ENCODE measurements at regions not wholly inside any gene's neighbourhood (a gene's known extent, or its start where the extent isn't known, plus 50 kb on each side); places are given as distances from the start of the nearest gene placed in this dataset.

GRCh38 chrX:155715141-155715540, 102.4 kb upstream of the TMLHE start:
- Histone ChIP-seq H2AFZ (ENCODE audit: low read depth, low read length) (no peak overlapping the region), H3K79me2 (ENCODE audit: control insufficient read depth, insufficient read depth, low read length) (no peaks in the 10 kb centered on the region), H3K9ac (ENCODE audit: insufficient read depth in 1 of 2, low read depth in 2 of 2, low read length in 2 of 2) (no peak overlapping the region), H3K9me1 (ENCODE audit: control insufficient read depth, insufficient read depth, low read length) (no peaks in the 10 kb centered on the region), H3K4me2 (ENCODE audit: insufficient read depth, low read length) (no peak overlapping the region), H3K4me3 (no peak overlapping the region), H4K20me1 (replicated peaks; ENCODE audit: control insufficient read depth, insufficient read depth, low read length) (no peaks in the 10 kb centered on the region), H3K27me3 (ENCODE audit: control insufficient read depth in 2 of 2, insufficient read depth in 2 of 2, low read length in 2 of 2) (no peaks in the 10 kb centered on the region), H3K4me1 (replicated peaks in 1 of 2; ENCODE audit: control insufficient read depth in 2 of 2, insufficient read depth in 2 of 2, low read length in 2 of 2) (no peaks in the 10 kb centered on the region; a peak in 1 of 5 replicates), H3K9me3 (replicated peaks; ENCODE audit: control insufficient read depth, insufficient read depth, low read depth, low read length) (no peaks in the 10 kb centered on the region), H3K36me3 (ENCODE audit: control insufficient read depth, insufficient read depth, low read length) (no peaks in the 10 kb centered on the region), H3K27ac (ENCODE audit: extremely low read depth, low read depth, low read length) (no peak overlapping the region)
- no peak for DNase-seq (ENCODE audit: extremely low read depth in 1 of 4, low spot score in 3 of 4)
- ATAC-seq: no peak
- no peak for FAIRE-seq
- TF ChIP-seq MBD2 (IDR thresholded peaks at IDR 0.05; ENCODE audit: borderline replicate concordance, low read depth): no peak
- TF ChIP-seq ZNF282 (CRISPR knock-in tag; IDR thresholded peaks at IDR 0.05): no peak
- TF ChIP-seq C11orf30 (IDR thresholded peaks at IDR 0.05; ENCODE audit: low read depth): no peak
- no peak for TF ChIP-seq E4F1 (CRISPR knock-in tag; IDR thresholded peaks at IDR 0.05; ENCODE audit: borderline replicate concordance)
- TF ChIP-seq RERE (CRISPR knock-in tag; IDR thresholded peaks at IDR 0.05; ENCODE audit: borderline replicate concordance): no peak
- no peak for TF ChIP-seq MCM3 (IDR thresholded peaks at IDR 0.05)
- no peak for TF ChIP-seq GTF2E2 (tag; IDR thresholded peaks at IDR 0.05)
- TF ChIP-seq NFIX (CRISPR knock-in tag; IDR thresholded peaks at IDR 0.05; ENCODE audit: low read depth): no peak
- TF ChIP-seq TAL1 (IDR thresholded peaks at IDR 0.05): no peak
- TF ChIP-seq RFX5 (IDR thresholded peaks at IDR 0.05; ENCODE audit: low read depth, low read length): no peak
- no peak for TF ChIP-seq E2F3 (CRISPR knock-in tag; IDR thresholded peaks at IDR 0.05)
- TF ChIP-seq HDGF (IDR thresholded peaks at IDR 0.05): no peak
- TF ChIP-seq ZNF3 (CRISPR knock-in tag; IDR thresholded peaks at IDR 0.05): no peak
- TF ChIP-seq ETV6 (IDR thresholded peaks at IDR 0.05; ENCODE audit: borderline replicate concordance in 1 of 2, low read depth in 2 of 2, low read length in 1 of 2): no peak
- TF ChIP-seq ETV6 (CRISPR knock-in tag; IDR thresholded peaks at IDR 0.05; ENCODE audit: borderline replicate concordance): no peak
- TF ChIP-seq TCF7 (IDR thresholded peaks at IDR 0.05; ENCODE audit: borderline replicate concordance): no peak
- no peak for TF ChIP-seq SMAD4 (CRISPR knock-in tag; conservative IDR thresholded peaks at IDR 0.05)
- no peak for TF ChIP-seq ELF2 (CRISPR knock-in tag; IDR thresholded peaks at IDR 0.05)
- CTCF ChIA-PET (ENCODE audit: low intra/inter-chr PET ratio): no interaction called here
- in situ Hi-C loops (cut with MboI): no loop called here
- intact Hi-C loops (cut with micrococcal nuclease): no loop called here
- 0% methylated on average over 1 of the region's 1 CpG for WGBS (ENCODE audit: insufficient coverage, low coverage, missing lambda C conversion rate)
- POLR2A ChIA-PET: no interaction called here
- BruUV-seq (replicated peaks): no TSS peak
